MM.1S (cell line): ENCODE measurements at regions not wholly inside any gene's neighbourhood (a gene's known extent, or its start where the extent isn't known, plus 50 kb on each side); places are given as distances from the start of the nearest gene placed in this dataset.

Source experiments
- DNase-seq: peaks from one replicate; pipeline ENCODE4 v3.0.0-alpha.2; 2015
- H2AFZ ChIP-seq: fragments of 300-600 bp; sonication (generic); 2 replicates; pipeline ENCODE4 v1.6.0; 2016; ENCODE audit warnings: antibody characterized with exemption, low read length
- H3F3A ChIP-seq: fragments of 300-600 bp; sonication (generic); 2 replicates; pipeline ENCODE4 v1.6.1; 2016; ENCODE audit warnings: mild to moderate bottlenecking, antibody characterized with exemption, low read length, moderate library complexity, mixed read lengths; ENCODE audit not compliant: insufficient read depth
- H3K27ac ChIP-seq: fragments of 300-600 bp; sonication (generic); 2 replicates; pipeline ENCODE4 v1.5.1; 2016; ENCODE audit warnings: mild to moderate bottlenecking, low read length
- H3K27me3 ChIP-seq: fragments of 300-600 bp; sonication (generic); replicated peaks from 2 replicates; pipeline ENCODE4 v1.6.0; 2016; ENCODE audit warnings: low read length; ENCODE audit not compliant: insufficient read depth
- H3K36me3 ChIP-seq: fragments of 300-600 bp; sonication (generic); replicated peaks from 2 replicates; pipeline ENCODE4 v1.6.1; 2016; ENCODE audit warnings: mild to moderate bottlenecking, low read length, mixed read lengths; ENCODE audit not compliant: insufficient read depth
- H3K4me1 ChIP-seq: fragments of 300-600 bp; sonication (generic); 2 replicates; pipeline ENCODE4 v1.6.1; 2016; ENCODE audit warnings: low read length, mixed read lengths
- H3K4me2 ChIP-seq: fragments of 300-600 bp; sonication (generic); 2 replicates; pipeline ENCODE4 v1.6.0; 2016; ENCODE audit warnings: low read depth, low read length
- H3K4me3 ChIP-seq: fragments of 300-600 bp; sonication (generic); 2 replicates; pipeline ENCODE4 v1.5.1; 2016; ENCODE audit warnings: low read length, mixed read lengths
- H3K79me2 ChIP-seq: fragments of 300-600 bp; sonication (generic); 2 replicates; pipeline ENCODE4 v1.6.1; 2016; ENCODE audit warnings: mixed run types, low read length, mixed read lengths
- H3K9ac ChIP-seq: fragments of 300-600 bp; sonication (generic); 2 replicates; pipeline ENCODE4 v1.6.1; 2016; ENCODE audit warnings: low read length, mixed read lengths
- H3K9me2 ChIP-seq: fragments of 300-600 bp; sonication (generic); replicated peaks from 2 replicates; pipeline ENCODE4 v1.6.1; 2016; ENCODE audit warnings: mild to moderate bottlenecking, low read length, mixed read lengths; ENCODE audit not compliant: insufficient read depth
- H3K9me3 ChIP-seq: fragments of 300-600 bp; sonication (generic); replicated peaks from 2 replicates; pipeline ENCODE4 v1.6.1; 2016; ENCODE audit warnings: mild to moderate bottlenecking, low read length, mixed read lengths; ENCODE audit not compliant: insufficient read depth
- H4K20me1 ChIP-seq: fragments of 300-600 bp; sonication (generic); 2 replicates; pipeline ENCODE4 v1.6.1; 2016; ENCODE audit warnings: mild to moderate bottlenecking, low read length, moderate library complexity, mixed read lengths; ENCODE audit not compliant: insufficient read depth
- CTCF ChIP-seq: fragments of 300-600 bp; sonication (generic); IDR thresholded peaks from 2 replicates; pipeline ENCODE4 v1.5.1; 2016; ENCODE audit warnings: antibody characterized with exemption, low read length, mixed read lengths
- EZH2 ChIP-seq: fragments of 300-600 bp; sonication (generic); optimal IDR thresholded peaks from 2 replicates; pipeline ENCODE3; 2017; ENCODE audit warnings: low read depth, mild to moderate bottlenecking, antibody characterized with exemption, low read length, mixed read lengths
- EZH2phosphoT487 ChIP-seq: fragments of 300-600 bp; sonication (generic); IDR thresholded peaks from 2 replicates; pipeline ENCODE4 v1.6.1; 2018; ENCODE audit warnings: antibody characterized with exemption, low read length

- peaks cover 18% of the 10 kb centered on the region; the same call in 1 of the 2 replicates for H3F3A ChIP-seq
- H3K9me3 ChIP-seq: no peaks in the 10 kb centered on the region
- peak overlapping the region; percentile 55 for H3K27ac ChIP-seq
- H3K36me3 ChIP-seq: no peaks in the 10 kb centered on the region
- peak overlapping the region; percentile 69 for H3K4me2 ChIP-seq
- H3K4me3 ChIP-seq: peak overlapping the region; percentile 4
- H3K9me2 ChIP-seq: no peaks in the 10 kb centered on the region
- H3K9ac ChIP-seq: peak overlapping the region; percentile 5; the same call in 1 of the 2 replicates
- H4K20me1 ChIP-seq: no peaks in the 10 kb centered on the region
- DNase-seq: peak; percentile 42
- peaks cover 32% of the 10 kb centered on the region for H3K4me1 ChIP-seq
- TF ChIP-seq CTCF: no peak
- no peak for TF ChIP-seq EZH2
- no peak for TF ChIP-seq EZH2phosphoT487
- H3K79me2 ChIP-seq: no peaks in the 10 kb centered on the region
- H3K27me3 ChIP-seq: no peaks in the 10 kb centered on the region
- H2AFZ ChIP-seq: peak overlapping the region; percentile 9
Measured at GRCh38 chr3:26104851-26105251, 315.0 kb downstream of the OXSM start.

GRCh38 chr3:26105261-26105660, 315.4 kb downstream of the OXSM start:
- peak overlapping the region; percentile 69 for H3K4me2 ChIP-seq
- no peaks in the 10 kb centered on the region for H4K20me1 ChIP-seq
- no peaks in the 10 kb centered on the region for H3K79me2 ChIP-seq
- peaks cover 32% of the 10 kb centered on the region for H3K4me1 ChIP-seq
- H3K27ac ChIP-seq: peak overlapping the region; percentile 55
- H3K36me3 ChIP-seq: no peaks in the 10 kb centered on the region
- peak overlapping the region; percentile 4 for H3K4me3 ChIP-seq
- no peak for DNase-seq
- TF ChIP-seq EZH2 (no peak), EZH2phosphoT487 (no peak)
- H3K9ac ChIP-seq: peak overlapping the region; percentile 5; the same call in 1 of the 2 replicates
- peak overlapping the region; percentile 9 for H2AFZ ChIP-seq
- H3K9me3 ChIP-seq: no peaks in the 10 kb centered on the region
- H3K27me3 ChIP-seq: no peaks in the 10 kb centered on the region
- no peaks in the 10 kb centered on the region for H3K9me2 ChIP-seq
- peaks cover 18% of the 10 kb centered on the region; the same call in 1 of the 2 replicates for H3F3A ChIP-seq

GRCh38 chr3:26106228-26106627, 316.3 kb downstream of the OXSM start:
- Histone ChIP-seq H3F3A (peaks cover 18% of the 10 kb centered on the region; the same call in 1 of the 2 replicates), H3K27me3 (no peaks in the 10 kb centered on the region), H3K4me1 (peaks cover 32% of the 10 kb centered on the region), H3K9me3 (no peaks in the 10 kb centered on the region), H3K36me3 (no peaks in the 10 kb centered on the region), H3K4me2 (peak overlapping the region; percentile 69), H4K20me1 (no peaks in the 10 kb centered on the region), H3K9ac (no peak overlapping the region), H2AFZ (no peak overlapping the region; the same call in 1 of the 2 replicates), H3K9me2 (no peaks in the 10 kb centered on the region), H3K4me3 (no peak overlapping the region), H3K79me2 (no peaks in the 10 kb centered on the region), H3K27ac (peak overlapping the region; percentile 55; the same call in 1 of the 2 replicates)
- no peak for DNase-seq
- TF ChIP-seq CTCF (no peak), EZH2phosphoT487 (no peak), EZH2 (no peak)

- Histone ChIP-seq H3K4me3 (no peak overlapping the region), H3F3A (peaks cover 18% of the 10 kb centered on the region; the same call in 1 of the 2 replicates), H3K4me1 (peaks cover 30% of the 10 kb centered on the region), H3K4me2 (no peak overlapping the region), H3K36me3 (no peaks in the 10 kb centered on the region), H3K9me2 (no peaks in the 10 kb centered on the region), H4K20me1 (no peaks in the 10 kb centered on the region), H3K27me3 (no peaks in the 10 kb centered on the region), H3K9ac (no peak overlapping the region), H3K27ac (no peak overlapping the region), H2AFZ (no peak overlapping the region), H3K79me2 (no peaks in the 10 kb centered on the region), H3K9me3 (no peaks in the 10 kb centered on the region)
- no peak for TF ChIP-seq CTCF
- no peak for TF ChIP-seq EZH2
- TF ChIP-seq EZH2phosphoT487: no peak
- no peak for DNase-seq
Measured at GRCh38 chr3:26108846-26109489, 319.1 kb downstream of the OXSM start.
